Activated gamma-delta T cell treated with Interleukin-2 at 50 U/mL for 16 hours (primary cell): ENCODE measurements at regions not wholly inside any gene's neighbourhood (a gene's known extent, or its start where the extent isn't known, plus 50 kb on each side); places are given as distances from the start of the nearest gene placed in this dataset.
"Not testable (repeated sequence)": the region's sequence is repeated elsewhere in the genome, so short reads cannot be mapped to it uniquely, and the experiment has no call there.

Source experiments
- DNase-seq: peaks from one replicate; pipeline ENCODE4 v3.0.0-alpha.2; 2020

GRCh38 chr6:15953152-15953880 lies 175.6 kb upstream of the MYLIP start:
- DNase-seq, result no peak

DNA sequence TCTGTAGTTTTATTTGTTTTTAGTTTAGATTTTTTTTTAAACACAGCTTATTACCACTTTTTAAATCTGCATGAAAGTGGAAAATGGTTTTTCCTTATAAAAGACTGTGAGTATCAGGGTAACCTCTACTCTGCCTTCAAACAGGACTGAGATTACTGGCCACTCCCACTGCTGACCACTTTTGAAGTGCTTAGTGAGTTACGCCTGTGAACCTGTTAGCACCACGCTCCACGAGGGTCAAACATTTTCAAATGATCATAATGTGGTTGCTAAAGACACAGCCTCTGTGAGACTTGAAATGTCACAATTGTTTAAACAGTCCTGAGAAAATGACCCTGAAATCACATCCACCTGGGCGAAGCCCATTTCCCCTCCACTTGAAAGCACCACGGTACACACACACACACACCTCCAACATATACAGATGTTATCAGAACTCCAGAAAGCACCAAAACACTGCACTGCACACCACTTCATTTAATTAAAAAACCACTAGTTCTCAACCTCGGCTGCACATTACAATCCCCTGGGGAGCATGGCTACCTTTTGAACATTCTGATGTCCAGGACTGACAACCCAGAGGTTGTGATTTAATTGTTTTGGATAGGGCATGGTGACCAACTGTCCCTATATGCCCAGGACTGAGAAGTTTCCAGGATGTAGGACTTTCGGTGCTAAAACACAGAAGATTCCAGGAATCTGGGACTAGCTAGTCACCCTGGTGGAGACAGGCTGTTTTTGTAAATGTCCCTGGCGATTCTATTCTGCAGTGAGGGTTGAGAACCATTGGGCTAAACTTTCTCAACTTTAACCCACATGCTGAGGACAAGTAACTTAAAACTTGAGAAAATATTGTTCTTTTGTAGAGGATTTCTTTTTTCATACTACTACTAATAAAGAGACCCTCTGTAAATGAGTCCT lies 176.4 kb upstream of the MYLIP start:
- no peak for DNase-seq

DNA sequence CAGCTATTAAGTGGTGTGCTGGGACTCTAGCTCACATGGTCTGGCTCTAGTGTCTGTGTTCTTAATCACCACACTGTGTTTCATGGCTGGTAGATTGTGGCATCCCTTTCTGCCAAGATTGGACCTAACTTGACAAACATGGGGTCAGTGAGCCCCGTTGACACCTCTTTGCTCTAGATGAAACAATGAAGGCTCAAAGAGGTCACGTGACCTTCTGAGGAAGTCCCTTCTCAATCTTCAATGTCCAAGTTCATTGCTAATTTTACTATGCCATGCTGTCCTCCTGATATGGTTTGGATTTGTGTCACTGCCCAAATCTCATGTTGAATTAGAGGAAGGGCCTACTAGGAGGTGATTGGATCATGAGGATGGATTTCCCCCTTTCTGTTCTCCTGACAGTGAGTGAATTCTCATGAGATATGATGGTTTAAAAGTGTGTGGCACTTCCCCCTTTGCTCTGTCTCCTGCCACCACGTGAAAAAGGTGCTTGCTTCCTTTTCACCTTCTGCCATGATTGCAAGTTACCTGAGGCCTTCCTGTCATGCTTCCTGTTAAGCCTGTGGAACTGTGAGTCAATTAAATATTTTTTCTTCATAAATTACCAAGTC lies 177.8 kb upstream of the MYLIP start:
- DNase-seq, result no peak

DNA sequence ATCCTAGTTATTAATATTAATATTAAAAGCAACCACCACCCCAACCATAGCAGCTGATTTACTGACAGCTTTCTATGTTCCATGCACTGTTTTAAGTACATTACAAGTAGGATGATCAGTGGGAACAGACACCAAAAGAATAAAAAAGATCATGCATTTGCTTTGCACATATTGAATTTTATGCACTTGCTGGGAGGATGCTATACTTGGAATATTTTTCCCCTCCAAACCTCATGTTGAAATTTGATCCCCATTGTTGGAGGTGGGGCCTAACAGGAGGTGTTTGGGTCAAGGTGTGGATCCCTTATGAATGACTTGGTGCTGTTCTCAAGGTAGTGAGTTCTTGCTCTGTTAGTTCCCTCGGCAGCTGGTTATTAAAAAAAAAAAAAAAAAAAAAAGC lies 178.9 kb upstream of the MYLIP start:
- no peak for DNase-seq

DNA sequence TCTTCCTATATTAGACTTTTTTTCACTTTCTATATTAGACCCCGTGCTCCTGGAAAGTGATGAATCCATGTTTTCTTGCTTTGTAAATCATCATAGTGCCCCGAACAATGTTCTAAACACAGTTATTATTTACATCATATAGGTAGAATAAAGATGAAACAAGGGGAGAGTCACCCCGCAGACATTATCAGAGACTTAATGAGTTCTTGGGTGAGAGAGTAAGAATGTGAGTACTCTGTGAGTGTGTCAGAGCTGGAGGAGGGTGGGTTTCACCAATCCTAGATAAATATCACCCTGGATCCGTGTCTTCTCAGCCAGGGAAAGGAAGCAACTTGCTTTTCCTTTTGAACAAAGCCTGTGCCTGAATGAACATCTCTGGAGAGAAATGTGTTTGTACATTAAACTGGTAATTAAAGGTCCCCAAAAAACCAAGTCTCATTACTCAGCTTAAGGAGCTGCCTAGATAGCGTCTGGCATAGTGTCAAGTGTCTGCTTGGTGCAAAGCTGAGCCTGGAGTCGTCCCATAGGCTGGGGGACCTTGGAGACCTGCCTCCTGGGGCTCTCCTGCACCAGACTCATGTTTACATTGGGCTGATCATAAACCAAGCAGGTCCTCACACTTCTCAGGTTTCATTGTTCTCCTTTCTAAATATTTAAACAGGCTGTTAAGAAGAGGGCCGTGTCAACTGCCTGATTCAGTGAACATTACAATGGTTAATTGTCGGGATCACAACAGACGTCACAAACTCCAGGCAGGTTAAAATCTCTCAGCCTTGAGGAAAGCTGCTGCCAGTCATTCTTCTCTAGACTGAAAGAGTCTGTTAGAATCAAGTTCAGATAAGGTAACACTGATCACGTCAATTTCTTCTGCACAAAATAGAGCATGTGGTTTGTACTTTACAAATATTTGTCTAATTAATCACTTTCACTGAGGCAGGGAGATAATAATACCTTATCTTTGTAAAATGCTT lies 179.7 kb upstream of the MYLIP start:
- no peak for DNase-seq

GRCh38 chr6:15947923-15948322 lies 181.0 kb upstream of the MYLIP start:
- no peak for DNase-seq

DNA sequence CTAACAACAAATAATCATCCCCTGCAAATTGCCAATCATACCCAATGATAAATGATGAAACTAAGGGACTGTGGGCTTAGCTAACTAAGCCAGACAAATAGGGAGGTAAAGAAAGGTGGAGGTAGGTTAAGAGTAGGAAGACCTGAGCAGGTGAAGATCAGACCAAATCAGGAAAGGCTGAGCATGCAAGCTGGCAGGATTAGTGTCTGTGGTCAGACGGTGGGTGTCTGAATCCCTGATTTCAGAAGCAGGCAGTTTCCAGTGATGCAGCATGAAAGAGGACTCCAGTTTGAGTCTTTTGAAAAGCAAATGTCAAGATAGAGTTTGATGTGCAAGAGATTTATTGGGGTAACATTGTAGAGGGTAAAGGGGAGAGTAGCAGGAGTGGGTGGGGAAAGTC lies 181.4 kb upstream of the MYLIP start:
- DNase-seq, result no peak

DNA sequence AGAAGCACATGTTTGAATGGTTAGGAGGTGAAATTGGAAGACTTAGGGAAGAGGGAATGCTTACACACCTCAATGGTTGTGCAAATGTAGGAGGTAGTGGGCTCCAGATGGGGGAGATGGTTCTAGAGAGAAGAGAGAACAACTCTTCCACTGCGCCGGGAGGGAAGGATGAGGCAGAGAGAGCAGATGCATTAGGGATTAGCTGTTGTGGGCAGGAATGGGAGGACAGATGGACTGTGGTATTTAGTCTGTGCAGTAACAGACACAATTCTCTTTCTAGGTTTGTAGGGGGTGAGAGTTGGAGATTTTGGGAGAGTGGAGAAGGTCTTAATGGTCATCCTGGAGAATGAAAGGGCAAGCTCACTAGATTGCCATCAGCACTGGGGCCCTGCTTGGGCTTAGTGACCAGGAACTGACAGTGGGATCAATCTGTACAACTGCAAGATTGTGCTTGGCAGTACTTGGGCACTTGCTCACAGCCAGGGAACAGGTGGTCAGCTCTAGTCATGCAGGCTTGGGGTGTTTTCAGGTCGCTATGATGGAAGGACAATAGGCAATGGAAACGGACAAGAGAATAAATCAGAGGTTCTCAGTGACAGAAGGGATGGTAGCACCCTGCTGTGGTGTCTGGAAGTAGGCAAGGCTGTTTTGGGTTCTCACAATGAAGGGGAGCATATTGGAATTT lies 182.0 kb upstream of the MYLIP start:
- no peak for DNase-seq

DNA sequence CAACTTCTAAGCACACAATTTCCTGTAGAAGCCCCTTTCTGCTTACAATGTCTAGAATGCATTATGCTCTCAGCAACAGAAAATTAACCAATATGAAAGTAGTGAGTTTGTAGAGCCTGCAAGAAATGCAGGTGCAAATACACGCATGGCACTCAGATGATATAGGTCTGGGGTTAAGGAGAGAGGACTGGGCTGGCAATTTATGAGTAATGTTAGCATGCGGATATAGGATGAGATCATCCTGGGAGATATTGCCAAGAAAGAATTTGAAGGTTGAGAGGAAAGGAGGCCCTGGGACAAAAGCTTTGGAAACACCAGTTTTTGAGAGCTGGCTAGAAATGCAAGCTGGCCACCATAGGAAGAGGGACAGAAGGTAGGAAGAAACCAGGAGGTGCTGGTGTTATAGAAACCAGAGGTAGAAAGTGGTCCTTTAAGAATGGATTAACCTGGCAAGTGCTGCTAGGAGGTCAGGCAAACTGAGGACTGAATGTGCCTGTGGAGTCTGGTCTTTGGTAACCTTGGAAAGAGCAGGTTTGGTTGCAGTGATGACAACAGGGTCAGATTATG lies 183.2 kb upstream of the MYLIP start:
- DNase-seq, result no peak

GRCh38 chr6:15943423-15943822 lies 185.5 kb upstream of the MYLIP start:
- DNase-seq, result no peak

- no peak for DNase-seq
Measured at GRCh38 chr6:15941168-15941567, 187.7 kb upstream of the MYLIP start.

GRCh38 chr6:15938107-15938506 lies 190.8 kb upstream of the MYLIP start:
- DNase-seq, result no peak

- DNase-seq, result no peak
Measured at GRCh38 chr6:15937602-15938001, 191.3 kb upstream of the MYLIP start.

GRCh38 chr6:15936503-15936902 lies 192.4 kb upstream of the MYLIP start:
- DNase-seq, result no peak

GRCh38 chr6:15935661-15936060 lies 193.2 kb upstream of the MYLIP start:
- DNase-seq, result no peak

DNA sequence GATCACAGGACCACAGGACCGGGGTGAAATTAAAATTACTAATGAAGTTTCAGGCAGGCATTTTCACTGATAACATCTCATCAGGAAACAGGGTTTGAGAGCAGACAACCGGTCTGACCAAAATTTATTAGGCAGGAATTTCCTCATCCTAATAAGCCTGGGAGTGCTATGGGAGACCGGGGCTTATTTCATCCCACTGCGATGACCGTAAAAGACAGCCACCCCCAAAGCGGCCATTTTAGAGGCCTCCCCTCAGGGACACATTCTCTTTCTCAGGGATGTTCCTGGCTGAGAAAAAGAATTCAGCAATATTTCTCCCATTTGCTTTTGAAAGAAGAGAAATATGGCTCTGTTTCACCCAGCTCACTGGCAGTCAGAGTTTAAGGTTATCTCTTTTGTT lies 197.2 kb upstream of the MYLIP start:
- not testable (repeated sequence) for DNase-seq

DNA sequence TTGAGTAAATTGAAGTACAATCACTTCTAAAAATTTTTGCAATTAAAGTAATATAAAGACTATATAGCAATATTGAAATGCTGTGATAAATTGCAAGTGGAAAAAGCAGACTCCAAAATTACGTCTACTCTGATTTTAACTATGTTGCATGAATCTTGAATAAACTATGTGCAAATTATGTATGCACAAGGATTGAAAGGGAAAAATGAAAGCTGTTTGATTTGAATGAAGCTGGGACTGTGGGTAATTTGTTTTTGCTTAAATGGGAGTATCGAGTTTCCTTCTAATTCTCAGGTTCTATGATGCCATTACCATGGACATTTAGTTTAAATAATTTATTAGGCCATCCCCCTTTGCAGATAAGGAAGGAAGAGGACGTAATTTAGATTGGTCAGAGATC lies 198.7 kb upstream of the MYLIP start:
- DNase-seq, result no peak

- no peak for DNase-seq
Measured at GRCh38 chr6:15929685-15930084, 199.2 kb upstream of the MYLIP start.

DNA sequence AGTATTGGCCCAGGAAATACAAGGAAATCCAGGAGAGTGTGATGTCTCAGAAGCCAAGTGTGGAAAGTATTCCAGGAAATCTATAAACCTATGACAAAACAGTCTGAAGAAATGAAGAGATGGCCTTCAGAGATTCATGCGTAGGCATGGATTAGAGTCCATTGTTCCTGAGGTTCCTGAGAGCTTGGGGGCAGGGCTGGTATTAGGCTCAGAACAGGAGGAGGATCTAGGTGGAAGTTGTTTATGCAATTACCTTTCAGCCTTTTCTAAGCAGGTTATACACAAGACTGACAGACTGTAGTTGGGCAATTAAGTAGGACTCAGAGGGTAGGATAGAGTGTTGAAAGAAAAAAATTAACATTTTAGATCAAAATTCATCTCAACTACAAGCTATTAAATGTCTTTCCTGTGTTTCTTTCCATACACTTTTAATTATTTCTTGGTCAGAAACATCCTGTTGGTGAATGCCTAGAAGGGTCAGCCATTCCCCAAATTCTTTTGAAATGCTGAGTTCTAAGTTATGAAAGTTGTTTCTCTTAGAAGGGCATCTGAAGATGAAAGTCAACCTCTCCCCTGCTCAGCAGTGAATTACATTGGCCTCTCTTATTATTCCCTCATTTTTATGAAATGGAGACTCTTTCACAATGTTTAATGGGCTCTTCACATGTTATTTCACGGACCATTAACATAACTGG lies 201.2 kb upstream of the MYLIP start:
- no peak for DNase-seq

DNA sequence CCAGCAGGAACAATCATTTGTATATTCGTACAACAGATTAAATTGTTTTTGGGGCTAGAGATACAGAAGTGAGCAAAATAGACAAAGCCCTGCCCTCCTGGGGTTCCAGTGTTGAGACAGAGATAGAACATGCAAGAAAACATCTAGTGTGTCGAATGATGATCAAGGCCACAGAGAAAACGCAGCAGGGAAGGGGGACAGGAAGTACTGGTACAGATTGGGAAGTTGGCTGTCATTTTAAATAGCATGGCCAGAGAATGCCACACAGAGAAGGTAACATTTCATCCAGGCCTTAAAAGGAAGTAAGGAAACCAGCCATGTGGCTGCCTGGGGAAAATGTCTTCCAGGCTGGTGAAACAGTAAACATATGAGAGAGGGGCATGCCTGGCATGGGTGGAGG lies 202.6 kb upstream of the MYLIP start:
- no peak for DNase-seq

GRCh38 chr6:15924893-15925292 lies 204.0 kb upstream of the MYLIP start:
- DNase-seq, result no peak
